Panc1 (cell line): ENCODE measurements at regions not wholly inside any gene's neighbourhood (a gene's known extent, or its start where the extent isn't known, plus 50 kb on each side); places are given as distances from the start of the nearest gene placed in this dataset.

Experiments used
- ATAC-seq: fragments of 200-7000 bp; cut with Tn5 transposase; 2 replicates; pipeline ENCODE4 v1.9.1; 2020; ENCODE audit warnings: mild to moderate bottlenecking, moderate library complexity
- BruUV-seq: library from RNA; stranded (reverse); fragments of 400-500 nt; replicated peaks from 2 replicates; lab custom pipeline; 2021; lab: Mats Ljungman, UMichigan
- CTCF ChIA-PET: fragments of 300-600 bp; sonication (Branson Sonifier 250); formaldehyde crosslinking; loops from one replicate; lab custom pipeline; 2022; ENCODE audit warnings: antibody characterized with exemption; lab: Charles Lee
- POLR2A ChIA-PET: fragments of 300-600 bp; sonication (Branson Sonifier 250); formaldehyde crosslinking; loops from one replicate; lab custom pipeline; 2022; ENCODE audit warnings: antibody characterized with exemption; lab: Charles Lee
- DNase-seq: peaks from one replicate; pipeline ENCODE4 v3.0.0-alpha.2; 2010; ENCODE audit warnings: low read depth, low spot score
- H3K27ac ChIP-seq: 2 replicates; pipeline ENCODE4 v1.5.1; 2011; ENCODE audit warnings: mild to moderate bottlenecking, low read length, inconsistent platforms
- H3K27me3 ChIP-seq: fragments of 200-500 bp; sonication (Bioruptor generic); 2 replicates; pipeline ENCODE4 v1.6.0; 2014; ENCODE audit warnings: low read length, inconsistent platforms; ENCODE audit not compliant: control insufficient read depth, insufficient read depth
- H3K36me3 ChIP-seq: fragments of 200-500 bp; sonication (Bioruptor generic); 2 replicates; pipeline ENCODE4 v1.5.1; 2014; ENCODE audit warnings: inconsistent platforms, mild to moderate bottlenecking, low read length, moderate library complexity; ENCODE audit not compliant: control insufficient read depth, insufficient read depth
- H3K4me1 ChIP-seq: 2 replicates; pipeline ENCODE4 v1.5.1; 2011; ENCODE audit warnings: inconsistent platforms, mild to moderate bottlenecking, low read length, moderate library complexity; ENCODE audit not compliant: control insufficient read depth, insufficient read depth
- H3K4me3 ChIP-seq, 2 experiments: 2 replicates each; pipeline ENCODE4 v1.5.1; 2011 to 2012; ENCODE audit warnings: low read depth in 2 of 2, low read length in 2 of 2, mild to moderate bottlenecking in 2 of 2, inconsistent platforms in 1 of 2, moderate library complexity in 1 of 2
- H3K9me3 ChIP-seq: fragments of 200-500 bp; sonication (Bioruptor generic); 2 replicates; pipeline ENCODE4 v1.5.1; 2014; ENCODE audit warnings: low read depth, mild to moderate bottlenecking, inconsistent platforms, low read length, moderate library complexity; ENCODE audit not compliant: control insufficient read depth, insufficient read depth
- CTCF ChIP-seq: fragments of 450-650 bp; IDR thresholded peaks from 2 replicates; pipeline ENCODE4 v1.5.1; 2017; ENCODE audit warnings: mild to moderate bottlenecking
- POLR2AphosphoS5 ChIP-seq: IDR thresholded peaks from 2 replicates; pipeline ENCODE4 v1.6.1; 2012; ENCODE audit warnings: mild to moderate bottlenecking, low read depth, low read length, moderate library complexity
- REST ChIP-seq, 2 experiments: IDR thresholded peaks; 2 replicates each; pipeline ENCODE4 v1.6.1; 2011 to 2012; ENCODE audit warnings: low read depth in 2 of 2, control low read depth in 1 of 2, low read length in 1 of 2, mild to moderate bottlenecking in 1 of 2, moderate library complexity in 1 of 2; ENCODE audit not compliant: insufficient read depth in 1 of 2
- SIN3A ChIP-seq: IDR thresholded peaks from 2 replicates; pipeline ENCODE4 v1.6.1; 2012; ENCODE audit warnings: low read depth, mild to moderate bottlenecking, low read length, moderate library complexity, borderline replicate concordance; ENCODE audit not compliant: insufficient read depth
- TCF7L2 ChIP-seq: IDR thresholded peaks from 2 replicates; pipeline ENCODE4 v1.6.1; 2011; ENCODE audit warnings: mild to moderate bottlenecking, low read depth, low read length, inconsistent platforms
- in situ Hi-C: cut with HindIII; loops from 2 replicates; pipeline ENCODE4 v1.10.0; 2016; ENCODE audit warnings: low sequenced_read_pairs, low pct_unique_long_range_greater_than_20kb
- intact Hi-C: fragments of 100-400 bp; cut with micrococcal nuclease; formaldehyde crosslinking; loops from one replicate; pipeline ENCODE4 v1.10.0; 2022; ENCODE audit not compliant: unreplicated experiment

DNA sequence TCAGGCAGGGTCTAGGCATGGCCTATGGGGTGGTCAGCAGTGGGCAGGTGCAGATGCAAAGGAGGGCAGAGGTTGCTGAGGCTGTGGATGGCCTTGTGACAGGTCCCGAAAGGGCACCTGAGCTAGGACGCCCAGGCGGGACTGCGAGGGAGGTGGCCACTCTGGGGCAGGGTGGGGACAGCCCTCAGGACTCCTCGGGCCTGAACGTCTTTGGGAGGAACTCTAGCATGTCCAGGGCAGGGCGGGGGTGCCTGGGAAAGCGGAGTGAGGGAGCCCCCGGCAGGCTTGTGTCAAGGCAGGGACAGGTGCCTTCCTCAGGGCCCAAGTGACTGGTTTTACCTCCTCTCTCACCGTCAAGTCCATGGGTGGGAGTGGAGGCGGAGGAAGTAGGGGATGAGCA is 125.4 kb upstream of the WNT4 start:
- H3K4me3 ChIP-seq = no peak overlapping the region
- H3K27me3 ChIP-seq = no peaks in the 10 kb centered on the region
- peaks cover 4% of the 10 kb centered on the region; the same call in 1 of the 2 replicates for H3K4me1 ChIP-seq
- CTCF ChIA-PET = no interaction called here
- no TSS peak for BruUV-seq
- DNase-seq = no peak
- H3K36me3 ChIP-seq = no peaks in the 10 kb centered on the region
- POLR2A ChIA-PET = no interaction called here
- ATAC-seq = no peak
- intact Hi-C loops (no loop called here), in situ Hi-C loops (no loop called here)
- no peaks in the 10 kb centered on the region for H3K9me3 ChIP-seq
- H3K27ac ChIP-seq = no peak overlapping the region
- TF ChIP-seq SIN3A (no peak), POLR2AphosphoS5 (no peak), TCF7L2 (no peak), CTCF (no peak), REST (IDR thresholded peaks at IDR 0.05; ENCODE audit: insufficient read depth in 1 of 2, low read depth in 2 of 2, low read length in 1 of 2) (no peak)

DNA sequence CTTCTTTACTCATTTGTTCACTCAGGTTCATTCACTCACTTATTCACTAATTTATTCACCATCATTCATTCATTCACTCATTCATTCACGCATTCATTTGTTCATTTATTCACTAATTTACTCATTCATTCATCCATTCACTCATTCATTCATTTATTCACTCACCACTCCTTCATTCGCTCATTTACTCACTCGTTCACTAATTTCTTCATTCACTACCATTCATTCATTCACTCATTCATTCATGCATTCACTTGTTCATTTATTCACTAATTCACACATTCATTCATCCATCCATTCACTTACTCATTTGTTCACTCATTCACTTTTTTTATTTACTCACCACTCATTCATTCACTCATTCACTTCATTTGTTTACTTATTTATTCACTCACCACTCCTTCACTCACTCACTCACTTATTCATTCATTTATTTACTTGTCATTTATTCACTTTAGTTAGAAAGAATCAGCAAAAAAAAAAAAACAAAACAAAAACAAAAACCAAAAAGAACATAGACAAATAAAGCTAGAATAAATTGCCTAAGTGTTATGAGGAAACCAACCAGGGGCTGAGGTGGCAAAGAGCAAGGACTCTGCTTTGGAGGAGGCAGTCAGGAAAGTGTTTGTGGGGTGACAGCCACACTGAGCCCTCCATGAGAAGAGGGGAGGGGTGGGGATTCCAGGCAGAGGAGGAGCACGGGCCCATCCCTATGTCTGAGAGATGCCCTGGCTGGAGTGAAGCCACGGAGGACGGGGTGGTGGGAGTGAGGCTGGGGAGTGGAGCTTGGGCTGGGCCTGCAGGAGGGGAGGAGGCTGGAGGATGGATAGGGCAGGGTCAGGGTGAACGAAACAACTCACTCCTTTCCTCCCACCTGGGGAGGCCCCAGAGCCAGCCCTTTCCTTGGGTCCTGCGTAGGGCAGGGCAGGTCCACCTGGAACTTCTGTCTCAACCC is 129.2 kb upstream of the WNT4 start:
- Histone ChIP-seq H3K4me1 (no peaks in the 10 kb centered on the region), H3K9me3 (no peaks in the 10 kb centered on the region), H3K27ac (no peak overlapping the region), H3K36me3 (no peaks in the 10 kb centered on the region), H3K4me3 (no peak overlapping the region), H3K27me3 (no peaks in the 10 kb centered on the region)
- in situ Hi-C loops = no loop called here
- no peak for ATAC-seq
- POLR2A ChIA-PET = no interaction called here
- no peak for DNase-seq
- TF ChIP-seq SIN3A = no peak
- no peak for TF ChIP-seq POLR2AphosphoS5
- TF ChIP-seq REST (IDR thresholded peaks at IDR 0.05; ENCODE audit: insufficient read depth in 1 of 2, low read depth in 2 of 2, low read length in 1 of 2) = no peak
- TF ChIP-seq TCF7L2 = no peak
- TF ChIP-seq CTCF = no peak
- CTCF ChIA-PET = no interaction called here
- intact Hi-C loops = loop anchor here (10.0 kb wide), 2 partner anchors 123 to 137 kb away; no protein-coding TSS in a partner anchor
- no TSS peak for BruUV-seq
